ENCODE measurements at regions not wholly inside any gene's neighbourhood (a gene's known extent, or its start where the extent isn't known, plus 50 kb on each side); places are given as distances from the start of the nearest gene placed in this dataset.
"Not testable (repeated sequence)": the region's sequence is repeated elsewhere in the genome, so short reads cannot be mapped to it uniquely, and the experiment has no call there.

DNA sequence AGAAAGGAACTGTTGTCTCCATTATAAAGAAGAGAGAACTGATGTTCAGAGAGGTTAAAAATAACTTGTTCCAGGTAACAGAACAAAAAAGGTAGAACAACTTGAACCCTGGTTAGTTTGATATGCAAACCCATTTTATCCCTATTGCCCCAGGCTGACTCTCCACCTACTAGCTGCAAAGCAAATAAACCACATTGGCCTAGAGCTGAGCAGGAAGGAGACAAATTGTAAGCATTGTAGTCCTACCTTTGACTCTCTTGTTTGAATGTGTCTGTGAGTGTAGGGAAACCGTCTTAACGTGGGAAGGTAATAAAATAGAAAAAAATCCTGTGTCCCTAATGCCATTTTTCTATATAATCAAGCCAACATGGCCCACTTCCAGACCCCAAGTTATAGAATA is 126.4 kb downstream of the CCER1 start:
- no peak for DNase-seq

DNA sequence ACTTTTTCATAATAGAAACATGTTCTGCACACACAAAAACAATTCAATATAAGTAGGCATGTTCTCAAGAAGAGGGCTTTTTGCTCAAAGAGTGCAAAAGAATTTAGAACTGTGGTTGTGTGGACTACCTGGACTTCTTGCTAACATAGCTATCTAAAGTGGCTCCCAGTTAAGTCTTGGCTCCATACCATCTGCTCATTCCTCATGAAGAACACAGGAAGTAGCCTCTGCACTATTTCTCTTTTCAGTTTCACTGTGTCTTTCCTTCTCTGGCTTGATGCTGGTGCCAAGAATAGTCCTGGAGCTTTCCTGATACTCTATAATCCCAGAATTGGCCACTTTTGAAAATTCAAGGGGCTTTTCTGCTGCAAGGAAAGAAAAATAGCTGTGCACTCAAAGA is 127.4 kb downstream of the CCER1 start:
- no peak for DNase-seq

GRCh38 chr12:90826036-90826435 is 128.9 kb downstream of the CCER1 start:
- DNase-seq = no peak

DNA sequence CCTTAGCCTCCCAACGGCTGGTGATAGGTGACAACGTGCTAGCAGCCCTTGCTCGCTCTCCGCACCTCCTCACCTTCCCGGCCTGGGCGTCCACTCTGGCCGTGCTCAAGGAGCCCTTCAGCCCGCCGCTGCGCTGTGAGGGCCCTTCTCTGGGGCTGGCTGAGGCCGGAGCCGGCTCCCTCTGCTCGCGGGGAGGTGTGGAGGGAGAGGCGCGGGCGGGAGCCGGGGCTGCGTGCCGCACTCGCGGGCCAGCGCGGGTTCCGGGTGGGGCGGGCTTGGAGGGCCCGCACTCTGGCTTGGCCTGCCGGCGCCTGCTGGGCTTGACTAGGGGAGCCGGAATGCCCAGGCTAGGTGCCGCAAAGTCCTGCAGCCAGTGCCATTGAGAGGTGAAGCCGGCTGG is 131.1 kb downstream of the CCER1 start:
- no peak for DNase-seq

- no peak for DNase-seq
These were observed 135.3 kb downstream of the CCER1 start for GRCh38 chr12:90819709-90820108.

DNA sequence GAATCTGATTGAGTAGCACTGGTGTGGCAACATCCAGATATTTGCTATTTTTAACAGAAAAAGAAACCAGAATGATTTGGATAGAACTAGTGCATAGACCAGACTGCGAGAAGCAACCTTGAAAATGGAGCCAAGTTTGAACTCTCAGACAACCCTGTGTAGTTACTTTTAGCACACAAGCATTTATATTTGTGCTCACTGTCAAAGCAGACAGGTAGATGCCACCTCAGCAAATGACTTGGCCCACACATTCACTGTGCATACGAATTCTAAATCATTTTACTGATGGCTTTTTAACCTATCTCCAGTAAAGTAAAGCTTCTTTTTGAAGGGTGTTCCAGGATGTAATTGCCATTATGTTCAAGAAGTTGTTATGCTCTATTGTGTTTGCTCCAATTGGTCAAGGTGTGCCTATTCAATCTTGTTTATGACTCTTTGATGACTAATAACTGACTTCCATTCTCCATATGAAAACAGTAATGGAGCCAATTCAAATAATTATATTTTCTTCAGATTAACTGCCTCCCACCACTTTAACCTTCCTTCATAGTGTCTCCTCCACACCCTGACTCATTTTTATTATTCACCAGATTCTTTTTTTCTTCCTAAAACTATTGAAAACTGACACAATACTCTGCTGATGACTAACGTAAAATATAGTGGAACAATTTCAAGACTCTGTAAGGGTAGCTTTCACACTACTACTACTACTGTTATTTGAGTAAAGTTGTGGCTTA is 138.5 kb downstream of the CCER1 start:
- DNase-seq = no peak

GRCh38 chr12:90809940-90810339 is 145.0 kb downstream of the CCER1 start:
- no peak for DNase-seq

DNA sequence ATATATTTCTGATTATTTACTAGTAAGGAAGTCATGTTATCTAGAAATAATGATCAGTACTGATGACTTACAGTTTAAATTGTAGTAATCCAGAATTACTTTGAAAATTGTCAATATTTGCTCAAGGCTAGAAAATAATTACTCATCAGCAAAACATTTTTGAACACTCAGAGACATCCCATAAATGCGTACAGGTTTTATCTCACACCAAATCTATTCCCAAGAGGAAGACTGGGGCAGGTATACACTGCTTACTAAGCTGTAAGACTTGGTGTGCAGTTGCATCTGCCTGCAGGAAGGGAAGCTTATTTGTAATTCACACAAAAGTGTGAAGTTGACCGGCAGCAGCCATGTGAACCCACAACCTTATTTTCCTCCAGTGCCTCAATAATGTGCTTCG is 146.4 kb downstream of the CCER1 start:
- no peak for DNase-seq

DNA sequence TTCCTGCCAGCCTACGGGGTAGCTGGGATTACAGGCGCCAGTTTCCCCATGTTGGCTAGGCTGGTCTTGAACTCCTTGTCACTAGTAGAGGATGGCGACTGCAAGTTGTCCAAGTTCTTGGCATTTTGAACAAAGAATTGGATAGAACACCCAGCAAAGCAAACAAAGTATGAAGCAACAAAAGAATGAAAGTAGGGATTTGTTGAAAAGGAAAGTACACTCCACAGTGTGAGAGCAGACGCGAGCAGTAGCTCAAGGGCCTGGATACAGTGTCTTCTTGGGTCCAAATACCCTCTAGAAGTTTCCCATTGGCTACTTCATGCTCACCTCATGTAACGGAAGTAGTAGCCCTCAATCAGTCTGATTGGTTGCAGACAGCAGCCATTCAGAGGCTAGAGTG is 152.2 kb downstream of the CCER1 start:
- DNase-seq = no peak

GRCh38 chr12:90801776-90802175 is 153.2 kb downstream of the CCER1 start:
- DNase-seq = no peak

GRCh38 chr12:90794212-90794611 is 160.8 kb downstream of the CCER1 start:
- DNase-seq = no peak

DNA sequence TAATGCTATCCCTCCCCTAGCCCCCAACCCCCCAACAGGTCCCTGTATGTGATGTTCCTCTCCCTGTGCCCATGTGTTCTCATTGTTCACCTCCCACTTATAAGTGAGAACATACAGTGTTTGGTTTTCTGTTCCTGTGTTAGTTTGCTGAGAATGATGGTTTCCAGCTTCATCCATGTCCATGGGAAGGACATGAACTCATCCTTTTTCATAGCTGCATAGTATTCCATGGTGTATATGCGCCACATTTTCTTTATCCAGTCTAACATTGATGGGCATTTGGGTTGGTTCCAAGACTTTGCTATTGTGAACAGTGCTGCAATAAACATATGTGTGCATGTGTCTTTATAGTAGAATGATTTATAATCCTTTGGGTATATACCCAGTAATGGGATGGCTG is 162.3 kb downstream of the CCER1 start:
- not testable (repeated sequence) for DNase-seq

DNA sequence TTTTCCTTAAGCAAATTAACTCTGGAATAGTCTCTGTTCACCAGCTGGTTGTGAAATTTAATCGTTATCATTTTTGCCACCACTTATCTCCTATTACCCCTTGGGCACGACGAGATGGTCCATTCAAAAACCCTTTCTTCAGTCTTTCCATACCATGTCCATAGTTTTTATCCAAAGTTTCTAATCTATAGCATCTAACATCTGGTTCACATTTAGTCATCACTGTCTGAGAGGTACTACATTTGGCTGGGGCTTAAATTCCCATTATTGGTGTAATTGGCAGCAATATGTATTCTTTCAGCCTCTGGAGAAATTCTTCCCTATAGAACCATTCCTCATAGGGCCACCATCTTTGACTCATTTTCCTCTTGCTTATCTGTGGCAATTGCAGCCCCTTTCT is 163.5 kb downstream of the CCER1 start:
- DNase-seq = no peak

GRCh38 chr12:90790747-90791146 is 164.2 kb downstream of the CCER1 start:
- DNase-seq = no peak

GRCh38 chr12:90773491-90773890 is 181.5 kb downstream of the CCER1 start:
- DNase-seq = no peak

GRCh38 chr12:90770861-90771260 is 184.1 kb downstream of the CCER1 start:
- DNase-seq = no peak

GRCh38 chr12:90757957-90758356 is 197.0 kb downstream of the CCER1 start:
- no peak for DNase-seq

DNA sequence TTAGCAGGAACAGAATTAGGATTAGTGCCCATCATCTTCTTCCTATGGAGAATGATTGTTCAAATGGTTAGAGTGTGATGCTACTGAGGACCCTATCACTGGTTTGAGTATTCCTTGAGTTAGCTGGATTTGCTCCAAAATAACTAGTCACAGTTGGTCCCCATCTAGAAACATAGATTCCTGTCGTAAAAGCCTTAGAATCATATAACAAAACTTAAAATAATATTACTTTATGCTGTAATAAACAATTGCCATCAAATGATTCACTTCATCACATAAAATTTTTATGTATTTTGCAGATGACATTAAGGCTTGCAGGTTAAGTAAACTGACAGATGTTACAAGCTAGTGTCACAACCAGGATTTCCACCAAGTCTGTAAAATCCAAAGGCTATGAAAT is 209.8 kb downstream of the CCER1 start:
- DNase-seq = no peak

- no peak for DNase-seq
These were observed 213.4 kb downstream of the CCER1 start for GRCh38 chr12:90741611-90742010.

GRCh38 chr12:90729736-90730135 is 225.2 kb downstream of the CCER1 start:
- DNase-seq = no peak

DNA sequence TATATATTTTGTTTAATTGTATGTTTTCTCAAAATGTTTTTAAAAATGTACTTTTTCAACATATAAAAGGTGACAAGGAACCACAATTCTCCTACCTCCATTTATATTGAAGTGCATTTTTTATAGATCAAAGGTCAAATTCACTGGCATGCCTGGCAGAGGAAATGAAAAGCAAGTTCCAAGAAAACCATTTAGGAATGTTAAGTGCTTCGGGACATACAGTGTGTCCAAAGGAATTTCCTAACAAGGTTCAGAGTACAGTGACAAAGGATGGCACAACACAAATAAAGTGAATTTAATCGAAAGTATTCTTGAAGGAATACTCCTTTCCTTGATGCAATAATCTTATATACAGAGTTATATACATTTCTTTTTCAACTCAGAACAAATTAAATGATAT is 242.3 kb downstream of the CCER1 start:
- no peak for DNase-seq

DNA sequence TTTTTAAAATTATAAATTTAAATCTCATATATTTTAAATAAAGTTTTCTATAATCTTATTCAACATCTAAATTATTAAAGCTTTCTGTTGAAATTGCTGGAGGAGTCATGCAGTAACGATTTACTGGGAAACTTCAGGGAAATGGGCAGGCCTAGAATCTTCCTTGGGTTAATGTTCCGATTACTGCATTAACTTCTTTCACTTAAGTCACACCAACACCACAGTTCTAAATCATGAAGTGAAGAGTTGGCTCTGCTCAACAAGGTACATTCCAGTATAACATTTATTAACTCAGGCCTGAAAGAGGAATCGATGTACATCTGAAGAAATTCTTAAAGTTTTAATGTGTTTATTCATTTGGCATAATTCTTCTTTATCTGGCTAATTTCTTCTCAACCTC is 244.3 kb downstream of the CCER1 start:
- no peak for DNase-seq

GRCh38 chr12:90706036-90706435 is 248.9 kb downstream of the CCER1 start:
- no peak for DNase-seq

- DNase-seq = no peak
These were observed 259.6 kb downstream of the CCER1 start for GRCh38 chr12:90695415-90695814.

DNA sequence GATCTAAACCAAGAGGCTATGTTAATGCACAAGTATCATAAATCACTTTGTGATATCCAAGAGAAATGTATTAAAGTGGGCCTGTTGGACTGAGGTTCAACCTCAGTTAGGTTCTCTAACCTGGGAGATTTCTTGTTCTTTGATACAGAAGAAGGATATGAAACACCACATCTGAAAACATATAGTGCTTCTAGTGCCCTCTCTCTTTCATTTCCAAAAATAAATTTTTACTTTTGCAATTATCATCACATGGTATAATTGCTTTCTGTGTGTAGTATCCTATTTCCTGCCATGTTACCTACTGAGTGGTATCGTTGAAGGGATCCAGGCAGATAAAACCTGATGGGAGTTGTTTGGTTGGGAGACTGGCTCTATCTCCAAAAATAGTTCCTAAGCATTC is 264.9 kb downstream of the CCER1 start:
- no peak for DNase-seq

DNA sequence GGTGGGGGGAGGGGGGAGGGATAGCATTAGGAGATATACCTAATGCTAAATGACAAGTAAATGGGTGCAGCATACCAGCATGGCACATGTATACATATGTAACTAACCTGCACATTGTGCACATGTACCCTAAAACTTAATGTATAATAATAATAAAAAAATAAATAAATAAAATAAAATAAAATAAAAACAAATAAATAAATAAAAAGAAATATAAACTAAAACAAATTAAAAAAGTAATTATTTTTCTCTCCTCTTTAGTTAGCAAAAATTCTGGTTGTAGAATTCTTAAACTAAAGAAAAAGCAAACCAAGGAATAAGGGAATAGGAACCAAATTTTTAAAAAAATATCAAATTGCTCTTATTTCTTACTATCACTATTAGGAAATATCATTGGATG is 267.3 kb downstream of the CCER1 start:
- not testable (repeated sequence) for DNase-seq

Data from AML-193 (cell line).